Prostate gland (tissue), 2 donors: ENCODE measurements at regions not wholly inside any gene's neighbourhood (a gene's known extent, or its start where the extent isn't known, plus 50 kb on each side); places are given as distances from the start of the nearest gene placed in this dataset.

Source experiments
- DNase-seq: peaks from one replicate; pipeline ENCODE4 v3.0.0-alpha.2; 2019; ENCODE audit warnings: low spot score
- H3K27ac ChIP-seq, 2 donors: fragments of 200-600 bp; sonication (generic); 2 replicates each; pipeline ENCODE4 v1.5.1; 2017 to 2019
- H3K27me3 ChIP-seq: fragments of 200-600 bp; sonication (generic); replicated peaks from 2 replicates; pipeline ENCODE4 v1.5.1; 2019; ENCODE audit not compliant: insufficient read depth
- H3K36me3 ChIP-seq, 2 donors: fragments of 200-600 bp; sonication (generic); 1 replicate in 1 of 2; 2 replicates in 1 of 2; pipeline versions ENCODE4 v1.5.1 to v1.8.1; 2017 to 2019
- H3K4me1 ChIP-seq: fragments of 200-600 bp; sonication (generic); replicated peaks from 2 replicates; pipeline ENCODE4 v1.5.1; 2019
- H3K4me3 ChIP-seq, 2 donors: fragments of 200-600 bp; sonication (generic); 2 replicates each; pipeline ENCODE4 v1.5.1; 2017 to 2019
- H3K9me3 ChIP-seq: fragments of 200-600 bp; sonication (generic); 2 replicates; pipeline ENCODE4 v1.5.1; 2017
- CTCF ChIP-seq, 4 experiments: fragments of 200-600 bp in 2 of 4; fragments of 450-650 bp in 2 of 4; sonication (generic) in 2 of 4; IDR thresholded peaks; 1 replicate in 3 of 4; 2 replicates in 1 of 4; pipeline ENCODE4 v1.5.1; 2016 to 2019; ENCODE audit warnings: antibody characterized with exemption in 4 of 4, mild to moderate bottlenecking in 2 of 4, moderate library complexity in 2 of 4
- POLR2A ChIP-seq: fragments of 450-650 bp; IDR thresholded peaks from one replicate; pipeline ENCODE4 v1.6.1; 2016; ENCODE audit warnings: antibody characterized with exemption, mild to moderate bottlenecking
- POLR2AphosphoS5 ChIP-seq: sonication (generic); formaldehyde crosslinking; IDR thresholded peaks from one replicate; pipeline ENCODE4 v1.6.1; 2017; ENCODE audit warnings: antibody characterized with exemption
- WGBS: methylation state at CpG from one replicate; pipeline ENCODE4 v1.1.5; 2018; 5-methylcytosine and 5-hydroxymethylcytosine counted together
- intact Hi-C: fragments of 100-400 bp; cut with DNase I; formaldehyde crosslinking; loops from one replicate; pipeline ENCODE4 v1.14.2; 2022

- intact Hi-C loops = no loop called here
- 53% methylated on average over 1 of the region's 1 CpG for WGBS
- Histone ChIP-seq H3K4me1 (no peaks in the 10 kb centered on the region), H3K9me3 (no peaks in the 10 kb centered on the region), H3K4me3 (no peak overlapping the region), H3K36me3 (no peaks in the 10 kb centered on the region), H3K27ac (no peak overlapping the region), H3K27me3 (no peaks in the 10 kb centered on the region)
- DNase-seq = no peak
- TF ChIP-seq POLR2AphosphoS5 (no peak), CTCF (IDR thresholded peaks at IDR 0.05) (no peak), POLR2A (no peak)
Observed at GRCh38 chr7:13386741-13387140, 602.7 kb downstream of the ETV1 start.

- no peaks in the 10 kb centered on the region for H3K27me3 ChIP-seq
- H3K9me3 ChIP-seq = no peaks in the 10 kb centered on the region
- DNase-seq = no peak
- intact Hi-C loops = no loop called here
- no peaks in the 10 kb centered on the region for H3K4me1 ChIP-seq
- TF ChIP-seq POLR2A = no peak
- no peak for TF ChIP-seq POLR2AphosphoS5
- TF ChIP-seq CTCF (IDR thresholded peaks at IDR 0.05) = no peak
- H3K27ac ChIP-seq = no peak overlapping the region
- no peaks in the 10 kb centered on the region for H3K36me3 ChIP-seq
- H3K4me3 ChIP-seq = no peak overlapping the region
- 67% methylated on average over 2 of the region's 2 CpGs for WGBS
Observed at GRCh38 chr7:13407911-13408310, 581.6 kb downstream of the ETV1 start.

- H3K27me3 ChIP-seq = no peaks in the 10 kb centered on the region
- TF ChIP-seq CTCF (IDR thresholded peaks at IDR 0.05) = no peak
- no peak for TF ChIP-seq POLR2AphosphoS5
- TF ChIP-seq POLR2A = no peak
Observed at GRCh38 chr7:13411151-13411550, 578.3 kb downstream of the ETV1 start.

GRCh38 chr7:13411636-13412035 lies 577.8 kb downstream of the ETV1 start:
- intact Hi-C loops = no loop called here
- H3K27me3 ChIP-seq = no peaks in the 10 kb centered on the region
- WGBS = 86% methylated on average over 3 of the region's 3 CpGs
- H3K27ac ChIP-seq = no peak overlapping the region
- no peak overlapping the region for H3K4me3 ChIP-seq
- no peaks in the 10 kb centered on the region for H3K36me3 ChIP-seq
- no peaks in the 10 kb centered on the region for H3K9me3 ChIP-seq
- TF ChIP-seq POLR2A (no peak), POLR2AphosphoS5 (no peak), CTCF (IDR thresholded peaks at IDR 0.05) (no peak)
- H3K4me1 ChIP-seq = no peaks in the 10 kb centered on the region
- DNase-seq = no peak

More at GRCh38 chr7:13411151-13411550, 578.3 kb downstream of the ETV1 start:
- Histone ChIP-seq H3K36me3 (no peaks in the 10 kb centered on the region), H3K4me3 (no peak overlapping the region), H3K27ac (no peak overlapping the region), H3K4me1 (no peaks in the 10 kb centered on the region), H3K9me3 (no peaks in the 10 kb centered on the region)
- intact Hi-C loops = no loop called here
- no peak for DNase-seq

GRCh38 chr7:13414181-13414580 lies 575.3 kb downstream of the ETV1 start:
- TF ChIP-seq POLR2A (no peak), CTCF (IDR thresholded peaks at IDR 0.05) (no peak), POLR2AphosphoS5 (no peak)

More at GRCh38 chr7:13414181-13414580, 575.3 kb downstream of the ETV1 start:
- Histone ChIP-seq H3K27ac (no peak overlapping the region), H3K9me3 (no peaks in the 10 kb centered on the region), H3K27me3 (no peaks in the 10 kb centered on the region), H3K36me3 (no peaks in the 10 kb centered on the region), H3K4me3 (no peak overlapping the region), H3K4me1 (no peaks in the 10 kb centered on the region)
- intact Hi-C loops = no loop called here
- no peak for DNase-seq
